GM06990 (cell line): ENCODE measurements at regions not wholly inside any gene's neighbourhood (a gene's known extent, or its start where the extent isn't known, plus 50 kb on each side); places are given as distances from the start of the nearest gene placed in this dataset.

Experiments used
- DNase-seq: peaks from one replicate; pipeline ENCODE4 v3.0.0-alpha.2; 2011; ENCODE audit not compliant: insufficient read length; ENCODE audit errors: extremely low read depth
- H3K27me3 ChIP-seq: replicated peaks from 2 replicates; pipeline ENCODE4 v1.6.0; 2011; ENCODE audit warnings: low read length; ENCODE audit not compliant: control insufficient read depth, insufficient read depth
- H3K36me3 ChIP-seq: 2 replicates; pipeline ENCODE4 v1.5.1; 2011; ENCODE audit warnings: low read length; ENCODE audit not compliant: control insufficient read depth, insufficient read depth
- H3K4me3 ChIP-seq: replicated peaks from 2 replicates; pipeline ENCODE4 v1.5.1; 2011; ENCODE audit warnings: low read depth, mild to moderate bottlenecking, control low read depth, low read length
- TF ChIP-seq, protein P1 (sequence below): IDR thresholded peaks from 2 replicates; pipeline ENCODE4 v1.5.1; 2011; ENCODE audit warnings: low read length, control low read depth, mild to moderate bottlenecking, inconsistent platforms; ENCODE audit not compliant: insufficient read depth, poor library complexity, severe bottlenecking

DNA sequence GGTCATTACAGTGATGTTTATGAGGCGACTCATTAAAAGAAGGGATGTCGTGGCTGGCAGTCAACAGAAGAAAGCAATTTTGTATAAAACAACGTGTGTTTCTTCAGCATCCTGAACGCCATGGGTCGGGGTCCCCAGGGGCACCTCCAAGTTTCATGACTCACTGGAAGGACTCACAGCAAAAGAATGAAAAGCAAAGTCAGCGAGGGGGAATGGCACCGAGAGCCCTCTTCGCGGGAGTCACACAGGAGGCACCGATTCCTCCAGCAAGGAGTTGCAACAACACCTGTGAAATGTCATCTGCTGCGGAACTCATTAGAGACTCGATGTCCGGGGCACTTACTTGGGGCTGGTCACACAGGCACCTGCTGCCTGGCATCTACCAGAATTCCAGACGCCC is 130.7 kb upstream of the PEG3 start:
- no peak for DNase-seq
- H3K4me3 ChIP-seq, result no peak overlapping the region
- TF ChIP-seq, protein P1, sequence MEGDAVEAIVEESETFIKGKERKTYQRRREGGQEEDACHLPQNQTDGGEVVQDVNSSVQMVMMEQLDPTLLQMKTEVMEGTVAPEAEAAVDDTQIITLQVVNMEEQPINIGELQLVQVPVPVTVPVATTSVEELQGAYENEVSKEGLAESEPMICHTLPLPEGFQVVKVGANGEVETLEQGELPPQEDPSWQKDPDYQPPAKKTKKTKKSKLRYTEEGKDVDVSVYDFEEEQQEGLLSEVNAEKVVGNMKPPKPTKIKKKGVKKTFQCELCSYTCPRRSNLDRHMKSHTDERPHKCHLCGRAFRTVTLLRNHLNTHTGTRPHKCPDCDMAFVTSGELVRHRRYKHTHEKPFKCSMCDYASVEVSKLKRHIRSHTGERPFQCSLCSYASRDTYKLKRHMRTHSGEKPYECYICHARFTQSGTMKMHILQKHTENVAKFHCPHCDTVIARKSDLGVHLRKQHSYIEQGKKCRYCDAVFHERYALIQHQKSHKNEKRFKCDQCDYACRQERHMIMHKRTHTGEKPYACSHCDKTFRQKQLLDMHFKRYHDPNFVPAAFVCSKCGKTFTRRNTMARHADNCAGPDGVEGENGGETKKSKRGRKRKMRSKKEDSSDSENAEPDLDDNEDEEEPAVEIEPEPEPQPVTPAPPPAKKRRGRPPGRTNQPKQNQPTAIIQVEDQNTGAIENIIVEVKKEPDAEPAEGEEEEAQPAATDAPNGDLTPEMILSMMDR, result no peak
- H3K27me3 ChIP-seq, result no peaks in the 10 kb centered on the region
- H3K36me3 ChIP-seq, result no peaks in the 10 kb centered on the region

DNA sequence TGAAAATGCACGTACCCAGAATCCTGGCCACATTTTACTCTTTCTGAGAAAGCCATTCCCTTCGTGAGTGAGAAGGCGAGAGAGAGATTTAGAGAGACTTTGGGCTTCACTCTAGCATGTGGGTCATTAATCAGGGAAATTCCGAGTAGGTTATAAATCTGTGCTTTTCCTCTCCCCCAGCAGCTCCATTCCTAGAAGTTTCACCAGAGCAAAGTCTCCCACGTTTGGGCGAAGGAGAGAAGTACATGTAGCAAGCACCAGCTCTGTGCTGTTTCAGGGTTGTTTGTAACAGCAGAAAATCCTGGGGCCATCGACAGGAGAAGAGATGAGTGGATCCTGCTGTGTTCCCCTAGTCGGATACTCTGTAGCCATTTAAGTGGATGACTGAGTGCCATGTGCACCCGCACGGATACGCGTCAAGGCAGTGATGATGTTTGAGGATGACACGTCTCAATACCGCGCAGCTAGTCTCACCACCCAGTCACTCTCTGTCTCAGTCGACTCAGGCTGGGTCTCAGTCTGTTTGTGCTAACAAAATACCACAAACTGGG is 131.8 kb upstream of the PEG3 start:
- Histone ChIP-seq H3K36me3 (no peaks in the 10 kb centered on the region), H3K27me3 (no peaks in the 10 kb centered on the region), H3K4me3 (no peak overlapping the region)
- DNase-seq, result no peak
- TF ChIP-seq, protein P1, result no peak

DNA sequence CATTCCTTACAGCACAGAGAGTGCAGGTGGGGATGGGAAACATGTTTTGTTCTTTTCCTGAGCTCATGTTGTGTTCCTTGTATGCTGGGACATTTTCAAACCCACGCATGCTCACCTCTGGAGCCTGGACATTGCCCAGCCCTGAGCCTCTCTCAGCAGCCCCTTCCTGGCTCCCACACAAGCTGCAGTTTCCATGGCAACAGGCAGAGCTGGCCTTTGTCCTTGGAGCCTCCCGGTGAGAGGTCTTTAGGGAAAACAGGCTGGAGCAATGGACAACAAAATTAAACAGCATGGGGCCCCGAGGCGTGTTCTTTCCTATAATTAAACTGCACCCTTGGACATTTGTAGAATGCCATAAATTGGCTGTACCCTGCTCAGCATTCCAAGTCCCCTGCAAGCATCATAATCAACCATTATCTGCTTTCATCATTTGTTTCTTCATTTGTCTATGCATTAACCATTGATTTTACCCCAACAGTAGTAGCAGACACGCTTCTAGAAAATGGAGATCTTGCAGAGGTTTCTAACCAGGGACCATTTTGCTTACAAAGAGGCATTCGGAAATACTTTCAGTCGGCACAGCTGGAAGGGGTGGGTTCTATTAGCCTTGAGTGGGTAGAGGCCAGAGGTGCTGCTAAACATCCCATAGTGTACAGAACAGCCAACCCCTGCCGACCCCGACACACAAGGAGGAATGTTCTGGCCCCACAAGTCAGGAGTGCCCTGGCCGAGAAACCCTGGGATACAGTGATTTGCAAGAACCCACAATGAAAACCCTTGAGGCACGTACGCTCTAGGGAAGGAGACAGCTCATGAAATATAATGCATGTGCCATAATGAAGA is 133.4 kb upstream of the PEG3 start:
- Histone ChIP-seq H3K4me3 (no peak overlapping the region), H3K27me3 (no peaks in the 10 kb centered on the region), H3K36me3 (no peaks in the 10 kb centered on the region)
- TF ChIP-seq, protein P1, result no peak
- DNase-seq, result no peak

DNA sequence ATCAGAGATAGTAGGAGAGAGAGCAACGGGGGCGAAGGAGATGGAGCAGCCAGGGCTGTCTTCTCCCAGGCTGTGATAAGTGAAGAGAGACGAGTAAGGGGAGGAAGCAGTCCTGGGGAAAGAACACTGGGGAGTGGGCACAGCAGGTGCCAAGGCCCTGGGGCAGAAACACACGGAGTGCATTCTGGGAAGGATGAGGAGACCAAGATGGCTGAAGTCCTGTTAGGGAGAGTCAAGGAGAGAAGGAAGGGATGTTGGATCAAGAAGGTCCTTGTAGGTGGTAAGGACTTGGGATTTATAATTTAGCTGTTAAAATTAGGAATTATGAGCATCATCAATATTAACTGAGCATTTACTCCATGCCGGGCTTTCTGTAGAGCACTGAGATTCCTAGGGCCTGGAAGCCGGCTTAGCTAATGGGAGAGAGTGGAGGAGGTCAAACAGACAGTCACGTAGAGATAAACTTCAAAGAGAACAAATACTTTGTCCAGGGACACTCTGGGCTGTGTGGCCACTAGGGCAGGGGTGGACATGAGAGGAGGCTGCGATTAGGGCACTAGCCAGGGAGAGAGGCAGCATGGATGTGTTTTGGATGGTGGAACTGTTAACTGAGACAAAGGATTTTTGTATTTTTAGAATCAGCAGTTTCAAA is 134.2 kb upstream of the PEG3 start:
- H3K27me3 ChIP-seq, result no peaks in the 10 kb centered on the region
- H3K36me3 ChIP-seq, result no peaks in the 10 kb centered on the region
- DNase-seq, result no peak
- TF ChIP-seq, protein P1, result no peak
- H3K4me3 ChIP-seq, result no peak overlapping the region

DNA sequence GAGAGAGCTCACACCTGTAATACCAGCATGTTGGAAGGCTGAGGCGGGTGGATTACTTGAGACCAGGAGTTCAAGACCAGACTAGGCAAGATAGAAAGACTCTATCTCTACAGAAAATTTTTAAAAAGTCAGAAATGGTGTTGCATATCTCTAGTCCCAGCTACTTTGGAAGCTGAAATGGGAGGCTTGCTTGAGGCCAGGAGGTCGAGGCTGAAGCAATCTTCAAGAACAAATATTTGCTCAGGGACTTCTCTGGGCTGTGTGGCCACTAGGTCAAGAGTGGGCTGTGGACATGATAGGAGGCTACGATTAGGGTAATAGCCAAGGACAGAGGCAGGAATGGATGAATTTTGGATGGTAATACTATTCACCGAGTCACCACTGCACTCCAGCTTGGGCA is 135.8 kb upstream of the PEG3 start:
- Histone ChIP-seq H3K27me3 (no peaks in the 10 kb centered on the region), H3K4me3 (no peak overlapping the region), H3K36me3 (no peaks in the 10 kb centered on the region)
- TF ChIP-seq, protein P1, result no peak
- no peak for DNase-seq
